ENCODE measurements at regions not wholly inside any gene's neighbourhood (a gene's known extent, or its start where the extent isn't known, plus 50 kb on each side); places are given as distances from the start of the nearest gene placed in this dataset.

- TF ChIP-seq, protein P1, sequence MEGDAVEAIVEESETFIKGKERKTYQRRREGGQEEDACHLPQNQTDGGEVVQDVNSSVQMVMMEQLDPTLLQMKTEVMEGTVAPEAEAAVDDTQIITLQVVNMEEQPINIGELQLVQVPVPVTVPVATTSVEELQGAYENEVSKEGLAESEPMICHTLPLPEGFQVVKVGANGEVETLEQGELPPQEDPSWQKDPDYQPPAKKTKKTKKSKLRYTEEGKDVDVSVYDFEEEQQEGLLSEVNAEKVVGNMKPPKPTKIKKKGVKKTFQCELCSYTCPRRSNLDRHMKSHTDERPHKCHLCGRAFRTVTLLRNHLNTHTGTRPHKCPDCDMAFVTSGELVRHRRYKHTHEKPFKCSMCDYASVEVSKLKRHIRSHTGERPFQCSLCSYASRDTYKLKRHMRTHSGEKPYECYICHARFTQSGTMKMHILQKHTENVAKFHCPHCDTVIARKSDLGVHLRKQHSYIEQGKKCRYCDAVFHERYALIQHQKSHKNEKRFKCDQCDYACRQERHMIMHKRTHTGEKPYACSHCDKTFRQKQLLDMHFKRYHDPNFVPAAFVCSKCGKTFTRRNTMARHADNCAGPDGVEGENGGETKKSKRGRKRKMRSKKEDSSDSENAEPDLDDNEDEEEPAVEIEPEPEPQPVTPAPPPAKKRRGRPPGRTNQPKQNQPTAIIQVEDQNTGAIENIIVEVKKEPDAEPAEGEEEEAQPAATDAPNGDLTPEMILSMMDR (IDR thresholded peaks at IDR 0.05; ENCODE audit: low read length): no peak
- TF ChIP-seq EZH2phosphoT487 (IDR thresholded peaks at IDR 0.05; ENCODE audit: low read length) (no peak), EZH2 (optimal IDR thresholded peaks at IDR 0.05; ENCODE audit: low read depth, low read length) (no peak)
Observed at GRCh38 chr13:92984151-92984550, 242.5 kb upstream of the GPC6 start.
